ENCODE measurements at regions not wholly inside any gene's neighbourhood (a gene's known extent, or its start where the extent isn't known, plus 50 kb on each side); places are given as distances from the start of the nearest gene placed in this dataset.

- TF ChIP-seq CTCF (IDR thresholded peaks at IDR 0.05; ENCODE audit: insufficient read depth, low read length) (no peak), REST (IDR thresholded peaks at IDR 0.05; ENCODE audit: insufficient replicate concordance, low read depth) (no peak)
These were observed 72.6 kb downstream of the TMEM100 start for GRCh38 chr17:55649957-55650597.
